HCT116 (cell line): ENCODE measurements at regions not wholly inside any gene's neighbourhood (a gene's known extent, or its start where the extent isn't known, plus 50 kb on each side); places are given as distances from the start of the nearest gene placed in this dataset.
"Not testable (repeated sequence)": the region's sequence is repeated elsewhere in the genome, so short reads cannot be mapped to it uniquely, and the experiment has no call there.

Experiments
- CEBPB ChIP-seq: IDR thresholded peaks from 2 replicates; pipeline ENCODE4 v1.6.1; 2012; ENCODE audit warnings: low read depth
- EGR1 ChIP-seq: IDR thresholded peaks from 2 replicates; pipeline ENCODE4 v1.6.1; 2012; ENCODE audit warnings: low read depth
- JUND ChIP-seq: IDR thresholded peaks from 2 replicates; pipeline ENCODE4 v1.6.1; 2012
- POLR2A ChIP-seq: IDR thresholded peaks from 2 replicates; pipeline ENCODE4 v1.7.0; 2011; ENCODE audit warnings: borderline replicate concordance; ENCODE audit not compliant: insufficient read depth, insufficient read length; ENCODE audit errors: extremely low read depth
- POLR2AphosphoS5 ChIP-seq: IDR thresholded peaks from 2 replicates; pipeline ENCODE4 v1.6.1; 2011; ENCODE audit warnings: mild to moderate bottlenecking, low read depth, low read length, moderate library complexity
- ZFX ChIP-seq: fragments of 450-650 bp; IDR thresholded peaks from 2 replicates; pipeline ENCODE4 v1.6.1; 2017
- ZNF274 ChIP-seq: fragments of 200-500 bp; sonication (Bioruptor generic); IDR thresholded peaks from 2 replicates; pipeline ENCODE4 v1.6.1; 2014; ENCODE audit warnings: mild to moderate bottlenecking, low read depth, low read length, inconsistent platforms
- TF ChIP-seq, protein P1 (sequence below), 3 experiments: fragments of 200-600 bp in 1 of 3; sonication (generic) in 1 of 3; IDR thresholded peaks in 2 of 3; conservative IDR thresholded peaks in 1 of 3; 2 replicates each; pipeline ENCODE4 v1.5.1; 2012 to 2017; ENCODE audit warnings: low read depth in 2 of 3, low read length in 2 of 3, antibody characterized with exemption in 1 of 3, borderline replicate concordance in 1 of 3, control low read depth in 1 of 3, mild to moderate bottlenecking in 1 of 3, mixed read lengths in 1 of 3, mixed run types in 1 of 3, moderate library complexity in 1 of 3; ENCODE audit not compliant: insufficient read depth in 1 of 3
- TF ChIP-seq, protein P2 (sequence below): IDR thresholded peaks from 2 replicates; pipeline ENCODE4 v1.6.1; 2012
- TF ChIP-seq, protein P3 (sequence below): IDR thresholded peaks from 2 replicates; pipeline ENCODE4 v1.6.1; 2012

DNA sequence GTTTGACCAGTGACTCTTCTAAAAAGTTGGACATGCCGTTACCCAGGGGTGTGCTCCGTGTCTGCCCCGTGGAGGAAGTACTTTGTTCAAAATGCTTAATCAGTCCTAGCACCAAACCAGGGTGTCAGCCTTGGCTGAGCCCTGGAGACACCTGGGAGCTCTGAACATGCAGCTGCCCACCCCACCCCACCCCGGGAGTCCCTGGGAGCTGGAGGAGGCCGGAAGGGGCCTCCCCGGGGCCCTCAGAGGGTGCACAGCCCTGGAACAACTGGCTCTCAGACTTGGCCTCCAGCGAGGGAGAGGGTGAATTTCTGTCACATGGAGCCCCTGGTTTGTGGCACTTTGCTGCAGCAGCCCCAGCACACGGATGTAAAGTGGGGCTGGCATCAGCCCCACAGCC is 152.1 kb downstream of the LAT start:
- TF ChIP-seq POLR2AphosphoS5, ZFX, ZNF274, JUND, CEBPB, POLR2A, EGR1: not testable (repeated sequence)
- TF ChIP-seq, protein P1, sequence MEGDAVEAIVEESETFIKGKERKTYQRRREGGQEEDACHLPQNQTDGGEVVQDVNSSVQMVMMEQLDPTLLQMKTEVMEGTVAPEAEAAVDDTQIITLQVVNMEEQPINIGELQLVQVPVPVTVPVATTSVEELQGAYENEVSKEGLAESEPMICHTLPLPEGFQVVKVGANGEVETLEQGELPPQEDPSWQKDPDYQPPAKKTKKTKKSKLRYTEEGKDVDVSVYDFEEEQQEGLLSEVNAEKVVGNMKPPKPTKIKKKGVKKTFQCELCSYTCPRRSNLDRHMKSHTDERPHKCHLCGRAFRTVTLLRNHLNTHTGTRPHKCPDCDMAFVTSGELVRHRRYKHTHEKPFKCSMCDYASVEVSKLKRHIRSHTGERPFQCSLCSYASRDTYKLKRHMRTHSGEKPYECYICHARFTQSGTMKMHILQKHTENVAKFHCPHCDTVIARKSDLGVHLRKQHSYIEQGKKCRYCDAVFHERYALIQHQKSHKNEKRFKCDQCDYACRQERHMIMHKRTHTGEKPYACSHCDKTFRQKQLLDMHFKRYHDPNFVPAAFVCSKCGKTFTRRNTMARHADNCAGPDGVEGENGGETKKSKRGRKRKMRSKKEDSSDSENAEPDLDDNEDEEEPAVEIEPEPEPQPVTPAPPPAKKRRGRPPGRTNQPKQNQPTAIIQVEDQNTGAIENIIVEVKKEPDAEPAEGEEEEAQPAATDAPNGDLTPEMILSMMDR (IDR thresholded peaks at IDR 0.05 in 2 of 3, conservative IDR thresholded peaks at IDR 0.05 in 1 of 3; ENCODE audit: borderline replicate concordance in 1 of 3, insufficient read depth in 1 of 3, low read depth in 2 of 3, low read length in 2 of 3): not testable (repeated sequence)
- TF ChIP-seq, protein P2, sequence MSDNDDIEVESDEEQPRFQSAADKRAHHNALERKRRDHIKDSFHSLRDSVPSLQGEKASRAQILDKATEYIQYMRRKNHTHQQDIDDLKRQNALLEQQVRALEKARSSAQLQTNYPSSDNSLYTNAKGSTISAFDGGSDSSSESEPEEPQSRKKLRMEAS: not testable (repeated sequence)
- TF ChIP-seq, protein P3, sequence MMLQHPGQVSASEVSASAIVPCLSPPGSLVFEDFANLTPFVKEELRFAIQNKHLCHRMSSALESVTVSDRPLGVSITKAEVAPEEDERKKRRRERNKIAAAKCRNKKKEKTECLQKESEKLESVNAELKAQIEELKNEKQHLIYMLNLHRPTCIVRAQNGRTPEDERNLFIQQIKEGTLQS: not testable (repeated sequence)
